Thyroid gland (tissue), 4 donors: ENCODE measurements at regions not wholly inside any gene's neighbourhood (a gene's known extent, or its start where the extent isn't known, plus 50 kb on each side); places are given as distances from the start of the nearest gene placed in this dataset.
"Not testable (repeated sequence)": the region's sequence is repeated elsewhere in the genome, so short reads cannot be mapped to it uniquely, and the experiment has no call there.

ENCODE experiments used
- DNase-seq, 2 donors: peaks; one replicate each; pipeline ENCODE4 v3.0.0-alpha.2; 2019
- H3K27ac ChIP-seq, 3 donors: fragments of 200-600 bp; sonication (generic); 1 replicate in 2 of 3; 2 replicates in 1 of 3; pipeline ENCODE4 v1.5.1; 2016 to 2019; ENCODE audit warnings: mild to moderate bottlenecking in 1 of 3, moderate library complexity in 1 of 3
- H3K27me3 ChIP-seq: fragments of 200-600 bp; sonication (generic); one replicate; pipeline ENCODE4 v1.5.1; 2019
- H3K36me3 ChIP-seq, 2 donors: fragments of 200-600 bp; sonication (generic); one replicate each; pipeline ENCODE4 v1.5.1; 2016 to 2019
- H3K4me1 ChIP-seq, 2 donors: fragments of 200-600 bp; sonication (generic); one replicate each; pipeline ENCODE4 v1.5.1; 2017 to 2019
- H3K4me3 ChIP-seq, 3 donors: fragments of 200-600 bp; sonication (generic); replicated peaks in 1 of 3; 1 replicate in 2 of 3; 2 replicates in 1 of 3; pipeline ENCODE4 v1.5.1; 2016; ENCODE audit warnings: mild to moderate bottlenecking in 1 of 3
- H3K9me3 ChIP-seq: fragments of 200-600 bp; sonication (generic); one replicate; pipeline ENCODE4 v1.5.1; 2017
- CTCF ChIP-seq, 6 experiments: fragments of 200-600 bp in 3 of 6; fragments of 450-650 bp in 3 of 6; sonication (generic) in 3 of 6; IDR thresholded peaks; one replicate each; pipeline ENCODE4 v1.5.1; 2016 to 2019; ENCODE audit warnings: antibody characterized with exemption in 6 of 6, mild to moderate bottlenecking in 2 of 6, inconsistent platforms in 1 of 6, moderate library complexity in 1 of 6
- POLR2A ChIP-seq, 2 donors: fragments of 450-650 bp; IDR thresholded peaks; one replicate each; pipeline ENCODE4 v1.6.1; 2017; ENCODE audit warnings: antibody characterized with exemption in 2 of 2, mild to moderate bottlenecking in 2 of 2, moderate library complexity in 1 of 2
- WGBS, 2 donors: methylation state at CpG; one replicate each; pipeline ENCODE4 v1.1.5; 2017; 5-methylcytosine and 5-hydroxymethylcytosine counted together
- intact Hi-C: fragments of 100-400 bp; cut with DNase I; formaldehyde crosslinking; loops from one replicate; pipeline ENCODE4 v1.15.1; 2023

GRCh38 chrX:74187211-74187610, 116.8 kb upstream of the ZCCHC13 start:
- Histone ChIP-seq H3K9me3 (no peaks in the 10 kb centered on the region), H3K4me1 (no peaks in the 10 kb centered on the region), H3K4me3 (no peak overlapping the region), H3K27ac (no peak overlapping the region), H3K36me3 (no peaks in the 10 kb centered on the region), H3K27me3 (peaks cover 3% of the 10 kb centered on the region)
- DNase-seq, result peak in 1 of 2 donors; percentile 32
- TF ChIP-seq POLR2A (IDR thresholded peaks at IDR 0.05) (no peak), CTCF (IDR thresholded peaks at IDR 0.05) (no peak)
- 79 to 82% methylated on average over 3 of the region's 3 CpGs for WGBS, 2 donors
- intact Hi-C loops, result no loop called here

DNA sequence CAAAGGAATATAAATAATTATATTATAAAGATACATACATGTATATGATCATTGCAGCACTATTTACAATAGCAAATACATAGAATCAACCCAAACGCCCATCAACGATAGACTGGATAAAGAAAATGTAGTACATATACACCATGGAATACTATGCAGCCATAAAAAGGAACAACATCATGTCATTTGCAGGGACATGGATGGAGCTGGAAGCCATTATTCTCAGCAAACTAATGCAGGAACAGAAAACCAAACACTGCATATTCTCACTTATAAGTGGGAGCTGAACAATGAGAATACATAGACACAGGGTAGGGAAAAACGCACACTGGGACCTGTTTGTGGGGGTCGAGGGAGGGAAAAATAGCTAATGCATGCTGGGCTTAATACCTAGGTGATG, 120.9 kb upstream of the ZCCHC13 start:
- H3K4me3 ChIP-seq, H3K27ac ChIP-seq, H3K36me3 ChIP-seq, H3K4me1 ChIP-seq, H3K9me3 ChIP-seq, H3K27me3 ChIP-seq, intact Hi-C loops, DNase-seq: not testable (repeated sequence)
- WGBS, 2 donors, result 95 to 97% methylated on average over 4 of the region's 4 CpGs

GRCh38 chrX:74181976-74182375, 122.0 kb upstream of the ZCCHC13 start:
- DNase-seq, H3K4me1 ChIP-seq, H3K27me3 ChIP-seq, H3K4me3 ChIP-seq, H3K36me3 ChIP-seq, H3K27ac ChIP-seq, intact Hi-C loops, H3K9me3 ChIP-seq: not testable (repeated sequence)
- WGBS, 2 donors, result 91 to 93% methylated on average over 6 of the region's 6 CpGs

GRCh38 chrX:74180716-74181115, 123.3 kb upstream of the ZCCHC13 start:
- Histone ChIP-seq H3K36me3 (no peaks in the 10 kb centered on the region), H3K27ac (no peak overlapping the region), H3K27me3 (no peaks in the 10 kb centered on the region), H3K9me3 (no peaks in the 10 kb centered on the region), H3K4me3 (no peak overlapping the region), H3K4me1 (peaks cover 0 to 8% of the 10 kb centered on the region in 2 donors)
- intact Hi-C loops, result no loop called here
- 91 to 93% methylated on average over 8 of the region's 8 CpGs for WGBS, 2 donors
- no peak for DNase-seq
- TF ChIP-seq POLR2A (IDR thresholded peaks at IDR 0.05) (no peak), CTCF (IDR thresholded peaks at IDR 0.05) (no peak)

DNA sequence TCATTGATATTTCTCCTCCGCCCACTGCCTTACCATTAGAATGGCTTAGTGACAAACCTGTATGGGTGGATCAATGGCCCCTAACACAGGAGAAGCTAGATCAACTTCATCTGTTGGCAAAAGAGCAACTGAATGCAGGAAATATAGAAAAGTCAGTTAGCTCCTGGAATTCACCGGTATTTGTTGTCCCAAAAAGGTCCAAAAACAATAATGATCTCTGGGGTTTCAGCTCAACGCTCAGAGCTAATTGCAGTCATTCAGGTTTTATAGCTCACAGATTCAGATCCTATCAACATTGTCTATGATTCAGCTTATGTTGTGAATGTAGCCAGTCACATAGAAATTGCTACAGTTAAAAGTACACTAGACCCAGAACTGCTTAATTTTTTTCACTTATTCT, 124.0 kb upstream of the ZCCHC13 start:
- 84 to 92% methylated on average over 3 of the region's 3 CpGs for WGBS, 2 donors
- no peak overlapping the region for H3K27ac ChIP-seq
- DNase-seq, result no peak
- no peaks in the 10 kb centered on the region for H3K9me3 ChIP-seq
- TF ChIP-seq CTCF (IDR thresholded peaks at IDR 0.05) (no peak), POLR2A (IDR thresholded peaks at IDR 0.05) (no peak)
- H3K4me1 ChIP-seq, result peaks cover 0 to 8% of the 10 kb centered on the region in 2 donors
- intact Hi-C loops, result no loop called here
- H3K36me3 ChIP-seq, result no peaks in the 10 kb centered on the region
- no peaks in the 10 kb centered on the region for H3K27me3 ChIP-seq
- no peak overlapping the region for H3K4me3 ChIP-seq

DNA sequence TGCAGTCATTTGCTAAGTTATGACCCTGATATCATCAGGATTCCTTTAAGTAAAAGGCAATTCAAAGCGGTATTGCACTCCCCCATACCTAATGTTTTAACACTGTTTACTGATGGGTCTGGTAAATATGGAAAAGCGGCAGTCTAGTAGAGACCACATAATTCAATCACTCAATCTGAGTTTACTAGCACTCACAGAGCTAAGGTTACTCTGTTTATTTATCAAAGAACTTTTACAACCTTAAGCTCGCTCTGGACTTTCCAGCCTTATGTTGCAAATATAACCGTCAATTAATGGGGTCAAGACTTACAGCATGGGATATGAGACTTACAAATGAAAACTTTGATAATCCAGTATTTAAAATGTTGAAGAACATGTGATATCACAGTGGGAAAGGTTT, 124.5 kb upstream of the ZCCHC13 start:
- intact Hi-C loops, result no loop called here
- Histone ChIP-seq H3K27me3 (no peaks in the 10 kb centered on the region), H3K4me1 (peaks cover 0 to 8% of the 10 kb centered on the region in 2 donors), H3K4me3 (no peak overlapping the region), H3K27ac (peak overlapping the region in 1 of 3 donors; percentile 56), H3K9me3 (no peaks in the 10 kb centered on the region), H3K36me3 (no peaks in the 10 kb centered on the region)
- TF ChIP-seq CTCF (IDR thresholded peaks at IDR 0.05) (no peak), POLR2A (IDR thresholded peaks at IDR 0.05) (no peak)
- DNase-seq, result no peak
- WGBS, 2 donors, result 92 to 95% methylated on average over 4 of the region's 4 CpGs
